Glutamatergic neuron (in vitro differentiated cells): ENCODE measurements at regions not wholly inside any gene's neighbourhood (a gene's known extent, or its start where the extent isn't known, plus 50 kb on each side); places are given as distances from the start of the nearest gene placed in this dataset.

ENCODE experiments used
- DNase-seq: peaks from one replicate; pipeline ENCODE4 v3.0.0; 2022
- H3K27ac Mint-ChIP-seq: one replicate; pipeline ENCODE4 v1.8.0; 2020; ENCODE audit warnings: mild to moderate bottlenecking, mixed read lengths, inconsistent platforms; ENCODE audit not compliant: unreplicated experiment
- H3K27me3 Mint-ChIP-seq: one replicate; pipeline ENCODE4 v1.8.0; 2020; ENCODE audit warnings: mild to moderate bottlenecking, moderate library complexity, mixed read lengths, inconsistent platforms; ENCODE audit not compliant: unreplicated experiment
- H3K36me3 Mint-ChIP-seq: one replicate; pipeline ENCODE4 v1.8.0; 2020; ENCODE audit warnings: mild to moderate bottlenecking, mixed read lengths, inconsistent platforms; ENCODE audit not compliant: unreplicated experiment
- H3K4me1 Mint-ChIP-seq: one replicate; pipeline ENCODE4 v1.8.0; 2020; ENCODE audit warnings: mild to moderate bottlenecking, low read depth, mixed read lengths, inconsistent platforms; ENCODE audit not compliant: unreplicated experiment
- H3K4me3 Mint-ChIP-seq: one replicate; pipeline ENCODE4 v1.8.0; 2020; ENCODE audit warnings: mild to moderate bottlenecking, mixed read lengths, inconsistent platforms; ENCODE audit not compliant: unreplicated experiment
- H3K9me3 Mint-ChIP-seq: one replicate; pipeline ENCODE4 v1.8.0; 2020; ENCODE audit warnings: mild to moderate bottlenecking, moderate library complexity, mixed read lengths, inconsistent platforms; ENCODE audit not compliant: unreplicated experiment
- TF ChIP-seq, protein P1 (sequence below): fragments of 200-600 bp; sonication (generic); IDR thresholded peaks from one replicate; pipeline ENCODE4 v1.5.0; 2021; ENCODE audit not compliant: partially characterized antibody, unreplicated experiment

GRCh38 chr10:71127773-71128172 is 84.6 kb upstream of the UNC5B start:
- Mint-ChIP-seq H3K9me3 (no peaks in the 10 kb centered on the region), H3K27ac (no peak overlapping the region), H3K4me3 (no peak overlapping the region), H3K4me1 (peaks cover 3% of the 10 kb centered on the region), H3K27me3 (peaks cover 2% of the 10 kb centered on the region), H3K36me3 (peaks cover 4% of the 10 kb centered on the region)
- TF ChIP-seq, protein P1, sequence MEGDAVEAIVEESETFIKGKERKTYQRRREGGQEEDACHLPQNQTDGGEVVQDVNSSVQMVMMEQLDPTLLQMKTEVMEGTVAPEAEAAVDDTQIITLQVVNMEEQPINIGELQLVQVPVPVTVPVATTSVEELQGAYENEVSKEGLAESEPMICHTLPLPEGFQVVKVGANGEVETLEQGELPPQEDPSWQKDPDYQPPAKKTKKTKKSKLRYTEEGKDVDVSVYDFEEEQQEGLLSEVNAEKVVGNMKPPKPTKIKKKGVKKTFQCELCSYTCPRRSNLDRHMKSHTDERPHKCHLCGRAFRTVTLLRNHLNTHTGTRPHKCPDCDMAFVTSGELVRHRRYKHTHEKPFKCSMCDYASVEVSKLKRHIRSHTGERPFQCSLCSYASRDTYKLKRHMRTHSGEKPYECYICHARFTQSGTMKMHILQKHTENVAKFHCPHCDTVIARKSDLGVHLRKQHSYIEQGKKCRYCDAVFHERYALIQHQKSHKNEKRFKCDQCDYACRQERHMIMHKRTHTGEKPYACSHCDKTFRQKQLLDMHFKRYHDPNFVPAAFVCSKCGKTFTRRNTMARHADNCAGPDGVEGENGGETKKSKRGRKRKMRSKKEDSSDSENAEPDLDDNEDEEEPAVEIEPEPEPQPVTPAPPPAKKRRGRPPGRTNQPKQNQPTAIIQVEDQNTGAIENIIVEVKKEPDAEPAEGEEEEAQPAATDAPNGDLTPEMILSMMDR = no peak
- DNase-seq = no peak

- TF ChIP-seq, protein P1 = no peak
- DNase-seq = no peak
- peaks cover 2% of the 10 kb centered on the region for H3K27me3 Mint-ChIP-seq
- H3K4me1 Mint-ChIP-seq = peaks cover 3% of the 10 kb centered on the region
- H3K36me3 Mint-ChIP-seq = peaks cover 4% of the 10 kb centered on the region
- H3K27ac Mint-ChIP-seq = no peak overlapping the region
- H3K4me3 Mint-ChIP-seq = no peak overlapping the region
- H3K9me3 Mint-ChIP-seq = no peaks in the 10 kb centered on the region
These were observed 83.9 kb upstream of the UNC5B start for GRCh38 chr10:71128311-71128980.

DNA sequence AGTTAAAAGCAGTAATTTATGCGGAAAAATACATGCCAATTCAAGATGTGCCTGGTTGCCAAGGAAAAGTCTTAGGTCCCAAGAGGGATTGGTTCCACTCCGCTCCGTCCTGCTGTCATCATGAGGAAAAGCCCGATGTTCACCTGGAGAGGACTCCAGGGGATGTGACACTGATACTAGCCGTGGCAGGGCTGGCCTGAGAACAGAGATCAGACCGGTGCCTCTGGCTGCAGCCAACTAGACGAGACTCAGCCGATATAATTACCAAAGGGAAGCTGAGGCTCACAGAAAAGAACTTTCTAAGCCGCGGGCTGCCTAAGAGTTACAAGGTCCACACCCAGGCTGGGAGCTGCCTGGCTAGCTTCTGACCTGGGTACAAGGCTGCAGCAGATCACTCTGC is 81.3 kb upstream of the UNC5B start:
- peaks cover 6% of the 10 kb centered on the region for H3K4me1 Mint-ChIP-seq
- no peak overlapping the region for H3K27ac Mint-ChIP-seq
- peaks cover 2% of the 10 kb centered on the region for H3K27me3 Mint-ChIP-seq

DNA sequence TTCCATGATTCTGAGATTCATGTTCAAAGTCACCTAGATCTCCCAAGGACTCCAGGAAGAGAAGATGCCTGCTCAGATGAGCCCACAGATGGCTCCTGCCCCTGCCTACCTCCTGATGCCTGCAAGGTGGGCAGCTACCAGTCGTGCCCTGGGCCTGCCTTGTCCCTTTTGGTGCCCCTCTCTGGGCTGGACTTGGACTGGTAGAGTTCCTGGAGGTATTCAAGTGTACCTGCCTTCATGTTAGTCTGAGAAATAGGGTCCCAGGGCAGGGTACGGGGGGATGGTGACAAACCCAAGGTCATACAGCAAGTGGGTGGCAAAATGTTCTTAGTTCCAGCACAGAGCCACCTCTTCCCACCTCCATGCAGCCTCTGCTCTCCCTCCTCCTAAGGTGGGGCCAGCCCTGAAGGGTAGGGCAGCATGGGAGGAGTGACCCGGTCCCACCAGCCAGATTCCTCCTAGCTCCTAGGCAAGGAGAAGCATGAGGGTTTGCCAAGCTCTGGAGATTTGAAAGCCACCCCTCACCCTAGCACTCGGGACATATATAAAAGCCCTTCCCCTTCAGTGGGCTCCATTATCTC is 80.8 kb upstream of the UNC5B start:
- TF ChIP-seq, protein P1 = no peak
- Mint-ChIP-seq H3K4me1 (peaks cover 11% of the 10 kb centered on the region), H3K36me3 (no peaks in the 10 kb centered on the region), H3K9me3 (no peaks in the 10 kb centered on the region), H3K27me3 (peaks cover 2% of the 10 kb centered on the region), H3K4me3 (no peak overlapping the region), H3K27ac (no peak overlapping the region)
- no peak for DNase-seq

More for the DNA sequence above, 81.3 kb upstream of the UNC5B start:
- H3K4me3 Mint-ChIP-seq = no peak overlapping the region
- H3K36me3 Mint-ChIP-seq = peaks cover under 1% of the 10 kb centered on the region
- TF ChIP-seq, protein P1 = no peak
- DNase-seq = no peak
- H3K9me3 Mint-ChIP-seq = no peaks in the 10 kb centered on the region

- Mint-ChIP-seq H3K36me3 (no peaks in the 10 kb centered on the region), H3K4me1 (peaks cover 11% of the 10 kb centered on the region), H3K27me3 (peaks cover 1% of the 10 kb centered on the region), H3K9me3 (no peaks in the 10 kb centered on the region), H3K4me3 (no peak overlapping the region), H3K27ac (no peak overlapping the region)
- no peak for DNase-seq
- TF ChIP-seq, protein P1 = no peak
These were observed 80.0 kb upstream of the UNC5B start for GRCh38 chr10:71132321-71132810.
